ENCODE measurements at regions not wholly inside any gene's neighbourhood (a gene's known extent, or its start where the extent isn't known, plus 50 kb on each side); places are given as distances from the start of the nearest gene placed in this dataset.
A peak's percentile ranks its signal among the peaks of the same experiment; 100 is the strongest.

DNA sequence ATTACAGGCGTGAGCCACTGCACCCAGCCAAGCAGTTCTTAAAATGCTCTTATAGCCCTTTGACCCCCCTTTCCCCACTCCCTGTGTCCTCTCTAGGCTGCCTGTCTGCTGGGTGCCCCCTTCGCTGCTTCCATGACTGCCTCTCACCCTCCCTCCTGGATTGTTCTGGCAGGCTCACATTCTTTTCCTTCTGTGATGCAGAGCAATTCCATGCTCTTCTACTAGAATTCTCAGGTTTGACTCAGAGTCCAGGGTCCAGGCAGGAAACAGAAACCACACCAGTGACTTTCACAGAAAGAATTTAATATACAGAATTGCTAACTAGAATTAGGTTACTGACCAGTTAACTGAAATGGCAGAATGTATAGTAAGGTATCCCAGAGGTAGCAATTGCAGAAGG, 244.8 kb downstream of the BAMBI start:
- DNase-seq (ENCODE audit: low read depth in 4 of 4, low spot score in 3 of 4) = no peak

GRCh38 chr10:28922861-28923260, 245.5 kb downstream of the BAMBI start:
- DNase-seq (ENCODE audit: low read depth in 4 of 4, low spot score in 3 of 4) = no peak

- no peak for DNase-seq (ENCODE audit: low read depth in 4 of 4, low spot score in 3 of 4)
These were observed 247.4 kb downstream of the BAMBI start for GRCh38 chr10:28924717-28925116.

DNA sequence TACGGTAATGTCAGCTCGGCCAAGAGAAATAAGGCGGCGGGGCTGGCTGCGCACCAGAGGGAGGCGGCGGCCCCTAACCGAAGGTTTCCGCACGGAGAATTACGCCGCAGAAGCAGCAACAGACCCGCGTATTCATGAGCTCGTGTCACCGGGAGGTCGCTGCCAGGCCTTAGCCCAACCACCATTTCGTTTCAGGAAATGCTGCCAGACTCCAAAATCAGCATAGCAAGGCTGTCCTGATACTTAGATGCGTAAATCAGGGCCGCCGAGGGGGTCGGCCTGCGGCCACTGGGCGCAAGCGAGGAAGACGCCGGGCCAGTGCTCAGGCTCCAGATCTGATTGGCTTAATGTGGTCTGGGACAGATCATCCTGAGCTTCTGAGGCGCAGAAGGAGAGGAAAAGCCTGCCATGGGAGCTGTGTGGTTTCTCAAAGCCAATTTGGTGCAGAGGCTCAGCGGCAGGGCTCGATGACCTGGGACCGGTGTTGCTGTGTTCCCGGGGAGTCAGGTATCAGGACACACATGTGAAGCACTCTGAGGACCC, 247.9 kb downstream of the BAMBI start:
- DNase-seq (ENCODE audit: low read depth in 4 of 4, low spot score in 3 of 4) = no peak

- DNase-seq (ENCODE audit: low read depth in 4 of 4, low spot score in 3 of 4) = no peak
These were observed 249.6 kb downstream of the BAMBI start for GRCh38 chr10:28926932-28927331.

DNA sequence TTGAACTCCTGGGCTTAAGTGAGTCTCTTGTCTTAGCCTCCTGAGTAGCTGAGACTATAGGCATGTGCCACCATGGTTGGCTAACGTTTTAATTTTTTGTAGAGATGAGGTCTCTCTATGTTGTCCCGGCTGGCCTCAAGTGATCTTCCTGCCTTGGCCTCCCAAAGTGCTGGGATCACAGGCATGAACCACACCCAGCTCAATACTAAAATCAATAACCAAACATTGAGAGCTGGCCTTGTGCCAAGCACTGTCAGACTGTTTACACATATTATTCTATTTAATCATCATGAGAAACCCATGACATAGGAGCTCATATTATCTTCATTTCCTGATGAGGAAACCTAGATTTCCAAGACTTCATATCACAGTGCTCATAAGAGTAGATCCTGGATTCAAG, 251.2 kb downstream of the BAMBI start:
- DNase-seq (ENCODE audit: low read depth in 4 of 4, low spot score in 3 of 4) = no peak

DNA sequence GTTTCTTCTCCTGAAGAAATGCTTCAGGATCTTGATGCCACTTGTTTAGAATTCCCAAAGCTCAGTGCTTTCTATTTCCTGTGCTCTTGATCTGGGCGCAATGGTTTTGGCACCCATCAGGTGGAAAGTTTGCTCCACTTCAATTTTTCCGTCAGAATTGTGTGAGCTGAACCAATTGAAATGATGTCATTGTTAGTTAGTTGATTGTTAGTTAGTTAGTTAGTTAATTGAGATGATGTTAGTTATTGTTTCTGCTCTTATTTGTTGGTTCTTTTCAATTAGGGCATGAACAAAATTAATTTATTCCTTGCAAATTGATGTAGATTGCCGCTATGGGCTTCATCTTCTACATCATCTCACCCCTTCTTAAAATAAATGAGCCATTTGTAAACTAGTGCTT, 252.6 kb downstream of the BAMBI start:
- no peak for DNase-seq (ENCODE audit: low read depth in 4 of 4, low spot score in 3 of 4)

- DNase-seq (ENCODE audit: low read depth in 4 of 4, low spot score in 3 of 4) = no peak
These were observed 253.5 kb downstream of the BAMBI start for GRCh38 chr10:28930514-28931495.

GRCh38 chr10:28935061-28935460, 257.7 kb downstream of the BAMBI start:
- DNase-seq (ENCODE audit: low read depth in 4 of 4, low spot score in 3 of 4) = no peak

GRCh38 chr10:28937959-28938358, 260.6 kb downstream of the BAMBI start:
- no peak for DNase-seq (ENCODE audit: low read depth in 4 of 4, low spot score in 3 of 4)

DNA sequence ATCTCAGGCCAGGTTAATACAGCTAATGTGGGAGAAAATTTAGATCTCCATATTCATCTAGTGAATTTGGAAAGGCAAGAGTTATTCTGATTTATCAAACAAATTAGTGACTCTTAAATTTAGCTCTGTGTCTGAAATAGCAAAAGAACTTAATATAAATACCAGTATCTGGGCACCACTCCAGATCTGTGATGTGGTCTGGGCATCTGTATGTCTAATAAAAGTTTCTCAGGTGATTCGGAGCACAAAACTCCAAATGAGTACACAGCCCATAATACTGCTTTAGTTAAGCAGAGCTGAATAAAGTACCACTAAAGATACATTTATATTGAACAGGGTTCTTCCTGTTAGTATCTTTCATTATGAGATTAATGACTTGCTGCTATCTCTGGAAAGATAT, 261.4 kb downstream of the BAMBI start:
- DNase-seq (ENCODE audit: low read depth in 4 of 4, low spot score in 3 of 4) = no peak

- peak in 3 of 4 donors; percentile 60 to 82 (median 64) for DNase-seq (ENCODE audit: low read depth in 4 of 4, low spot score in 3 of 4)
These were observed 262.2 kb downstream of the BAMBI start for GRCh38 chr10:28939281-28940157.

- no peak for DNase-seq (ENCODE audit: low read depth in 4 of 4, low spot score in 3 of 4)
These were observed 263.0 kb downstream of the BAMBI start for GRCh38 chr10:28940158-28940888.

DNA sequence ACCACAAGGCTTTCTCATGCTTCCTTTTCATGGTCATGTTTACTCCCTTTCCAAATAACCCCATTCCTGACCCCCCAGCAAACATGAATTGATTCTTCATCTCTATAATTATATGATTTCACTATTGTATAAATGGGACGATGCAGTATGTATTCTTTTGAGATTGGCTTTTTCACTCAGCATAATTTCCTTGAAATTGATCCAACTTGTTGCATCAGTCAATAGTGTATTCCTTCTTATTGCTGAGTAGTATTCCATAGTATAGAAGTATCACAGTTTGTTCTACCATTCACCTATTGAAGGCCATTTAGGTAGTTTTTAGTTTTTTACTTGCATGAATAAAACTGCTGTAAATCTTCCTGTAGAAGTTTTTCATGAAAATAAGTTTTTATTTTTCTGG, 264.7 kb downstream of the BAMBI start:
- DNase-seq (ENCODE audit: low read depth in 4 of 4, low spot score in 3 of 4) = no peak

- no peak for DNase-seq (ENCODE audit: low read depth in 4 of 4, low spot score in 3 of 4)
These were observed 268.6 kb downstream of the BAMBI start for GRCh38 chr10:28945959-28946358.

DNA sequence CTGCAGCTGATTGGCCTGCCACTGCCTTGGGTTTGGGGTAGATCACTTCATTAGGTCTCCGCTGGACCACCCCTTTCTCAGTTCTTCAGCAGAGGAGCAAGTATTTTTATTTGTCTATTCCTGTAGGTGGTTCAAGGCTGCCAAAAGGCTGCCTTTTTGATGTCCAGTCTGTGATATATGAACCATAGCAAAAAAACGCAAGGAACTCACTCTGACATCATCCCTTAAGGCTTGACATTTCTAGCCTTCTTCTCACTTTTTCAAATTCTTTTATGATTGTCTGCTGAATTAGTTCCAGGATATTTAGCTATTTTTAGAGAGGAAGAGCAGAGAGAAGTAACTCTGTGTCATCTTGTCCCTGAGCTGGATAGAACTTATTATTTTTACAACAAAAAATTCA, 269.2 kb downstream of the BAMBI start:
- no peak for DNase-seq (ENCODE audit: low read depth in 4 of 4, low spot score in 3 of 4)

DNA sequence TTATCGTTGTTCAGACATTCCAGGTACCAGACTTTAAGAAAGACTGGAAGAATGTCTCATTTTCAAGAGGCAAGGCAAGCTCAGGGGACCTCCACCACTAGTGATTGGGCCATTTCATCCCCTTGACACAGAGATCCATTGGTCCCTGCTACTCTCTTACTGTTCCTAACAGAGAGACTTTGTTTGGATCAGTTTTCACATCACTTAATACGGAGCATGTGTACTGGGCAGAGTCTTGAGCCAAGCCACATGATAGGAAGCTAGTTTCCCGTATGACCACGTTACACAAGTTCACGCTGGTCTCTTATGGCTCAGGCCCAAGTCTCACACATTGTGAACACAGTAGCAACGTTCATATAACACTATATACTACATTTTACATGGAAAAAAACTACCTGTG, 269.9 kb downstream of the BAMBI start:
- no peak for DNase-seq (ENCODE audit: low read depth in 4 of 4, low spot score in 3 of 4)

- no peak for DNase-seq (ENCODE audit: low read depth in 4 of 4, low spot score in 3 of 4)
These were observed 270.7 kb downstream of the BAMBI start for GRCh38 chr10:28948046-28948445.

- DNase-seq (ENCODE audit: low read depth in 4 of 4, low spot score in 3 of 4) = no peak
These were observed 272.0 kb downstream of the BAMBI start for GRCh38 chr10:28949005-28950004.

Data from left renal pelvis (tissue), 4 donors.